NCI-H460 (cell line): ENCODE measurements at regions not wholly inside any gene's neighbourhood (a gene's known extent, or its start where the extent isn't known, plus 50 kb on each side); places are given as distances from the start of the nearest gene placed in this dataset.
"Not testable (repeated sequence)": the region's sequence is repeated elsewhere in the genome, so short reads cannot be mapped to it uniquely, and the experiment has no call there.

Experiments
- DNase-seq: peaks from one replicate; pipeline ENCODE4 v3.0.0-alpha.2; 2016; ENCODE audit warnings: low read depth; ENCODE audit errors: extremely low read depth

- DNase-seq, result no peak
Observed at GRCh38 chr18:47682876-47683275, 247.6 kb downstream of the SMAD2 start.

DNA sequence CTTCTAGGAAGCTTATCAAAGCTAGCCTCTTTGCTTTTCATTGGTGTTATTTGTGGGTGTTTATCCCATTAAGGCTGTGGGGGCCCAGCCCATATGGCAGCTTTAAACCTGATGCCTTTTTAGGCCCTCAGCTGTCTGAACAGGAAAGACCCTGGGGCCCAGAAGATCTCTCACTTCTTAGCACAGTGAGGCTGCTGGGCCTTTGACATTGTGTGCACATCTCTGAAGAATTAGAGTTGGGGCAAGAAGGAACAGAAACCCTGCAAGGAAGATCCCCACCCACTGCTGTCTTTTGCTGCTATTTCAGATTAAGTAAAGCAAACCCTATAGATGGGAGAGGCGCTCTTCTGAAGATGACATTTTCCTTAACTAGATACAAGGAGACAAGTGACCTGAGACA lies 250.0 kb downstream of the SMAD2 start:
- DNase-seq, result no peak

DNA sequence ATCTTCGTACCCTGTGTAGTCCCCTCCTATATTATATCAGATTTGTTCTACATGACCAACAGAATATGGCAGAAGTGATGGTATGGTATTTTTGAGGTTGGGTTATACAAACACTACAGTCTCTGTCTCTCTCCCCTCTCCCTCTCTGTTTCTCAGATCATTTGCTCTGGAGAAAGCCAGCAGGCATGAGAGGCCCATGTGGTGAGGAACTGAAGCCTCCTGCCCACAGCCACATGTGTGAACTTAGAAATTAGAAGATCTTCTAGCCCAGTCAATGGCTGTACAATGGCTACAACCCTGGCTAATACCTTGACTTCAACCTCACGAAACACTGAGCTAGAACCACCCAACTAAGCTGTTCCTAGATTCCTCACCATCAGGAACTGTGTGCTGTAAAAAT lies 250.6 kb downstream of the SMAD2 start:
- DNase-seq, result no peak

GRCh38 chr18:47677952-47678351 lies 252.5 kb downstream of the SMAD2 start:
- no peak for DNase-seq

GRCh38 chr18:47669815-47670214 lies 260.6 kb downstream of the SMAD2 start:
- DNase-seq, result no peak

- no peak for DNase-seq
Observed at GRCh38 chr18:47658498-47658897, 272.0 kb downstream of the SMAD2 start.

- no peak for DNase-seq
Observed at GRCh38 chr18:47654988-47655387, 275.5 kb downstream of the SMAD2 start.

DNA sequence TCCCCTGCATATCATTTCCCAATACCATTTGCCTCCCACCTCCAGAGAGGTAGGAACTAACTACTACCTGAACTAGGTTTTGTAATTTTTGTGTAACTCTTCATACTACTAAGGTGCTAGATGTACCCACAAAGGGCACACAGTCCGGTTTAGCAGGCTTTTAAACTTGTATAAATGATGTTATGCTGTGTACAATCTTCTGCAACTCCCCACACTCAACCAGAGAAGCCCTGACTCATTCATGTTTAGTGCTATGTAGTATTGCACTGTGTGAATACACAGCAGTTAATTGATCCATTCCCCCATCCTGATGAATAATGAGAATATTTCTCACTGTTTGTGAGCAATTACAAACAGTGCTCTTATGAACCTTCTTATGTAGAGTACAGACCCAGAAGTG lies 285.6 kb downstream of the SMAD2 start:
- DNase-seq, result no peak

DNA sequence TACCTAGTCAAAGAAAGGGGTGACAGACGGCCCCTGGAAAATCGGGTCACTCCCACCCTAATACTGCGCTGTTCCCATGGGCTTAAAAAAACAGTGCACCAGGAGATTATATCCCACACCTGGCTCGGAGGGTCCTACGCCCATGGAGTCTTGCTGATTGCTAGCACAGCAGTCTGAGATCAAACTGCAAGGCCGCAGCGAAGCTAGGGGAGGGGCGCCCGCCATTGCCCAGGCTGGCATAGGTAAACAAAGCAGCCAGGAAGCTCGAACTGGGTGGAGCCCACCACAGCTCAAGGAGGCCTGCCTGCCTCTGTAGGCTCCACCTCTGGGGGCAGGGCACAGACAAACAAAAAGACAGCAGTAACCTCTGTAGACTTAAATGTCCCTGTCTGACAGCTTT lies 292.9 kb downstream of the SMAD2 start:
- not testable (repeated sequence) for DNase-seq

DNA sequence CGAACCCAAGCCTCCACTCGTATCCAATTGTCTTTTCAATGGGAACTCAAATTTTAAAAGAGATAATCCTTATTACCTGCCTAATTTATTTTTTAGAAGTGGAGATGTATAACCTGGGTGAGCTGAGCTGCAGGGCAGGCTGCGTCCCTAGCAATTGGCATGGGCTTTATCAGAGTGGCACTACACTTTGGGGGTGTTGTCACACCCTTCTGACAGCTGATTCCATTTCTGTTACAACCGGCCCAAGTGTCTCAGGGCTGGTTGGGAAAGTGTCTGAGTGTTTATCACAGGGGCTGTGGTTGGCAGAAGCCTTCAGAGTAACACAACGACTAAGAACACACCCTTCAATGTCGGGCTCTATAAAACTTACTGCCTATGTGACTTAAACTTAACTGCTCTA lies 295.0 kb downstream of the SMAD2 start:
- no peak for DNase-seq

- peak; percentile 85 for DNase-seq
Observed at GRCh38 chr18:47632970-47633635, 297.4 kb downstream of the SMAD2 start.

GRCh38 chr18:47628893-47629292 lies 301.6 kb downstream of the SMAD2 start:
- DNase-seq, result no peak

- no peak for DNase-seq
Observed at GRCh38 chr18:47628240-47628781, 302.1 kb downstream of the SMAD2 start.

DNA sequence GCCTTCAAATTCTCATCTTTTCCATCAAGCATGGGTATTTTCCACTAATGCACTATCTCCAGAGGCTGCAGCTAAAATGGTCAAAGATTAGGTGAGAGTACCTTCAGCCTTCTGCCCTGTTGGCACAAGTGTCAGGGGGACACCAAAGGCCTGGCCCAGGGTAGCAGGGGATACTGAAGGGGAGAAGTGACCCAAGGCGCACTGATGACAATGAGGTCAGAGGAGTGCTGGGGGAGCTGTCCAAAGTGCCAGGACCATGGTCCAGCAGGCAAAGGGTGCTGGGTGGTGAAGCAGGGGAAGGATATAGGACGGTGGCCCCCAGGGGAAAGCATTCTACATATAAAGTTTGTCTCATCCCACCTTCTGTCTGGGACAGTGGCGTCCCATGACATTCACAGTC lies 303.4 kb downstream of the SMAD2 start:
- no peak for DNase-seq

GRCh38 chr18:47619771-47620448 lies 310.5 kb downstream of the SMAD2 start:
- no peak for DNase-seq

- DNase-seq, result no peak
Observed at GRCh38 chr18:47618758-47619157, 311.7 kb downstream of the SMAD2 start.

DNA sequence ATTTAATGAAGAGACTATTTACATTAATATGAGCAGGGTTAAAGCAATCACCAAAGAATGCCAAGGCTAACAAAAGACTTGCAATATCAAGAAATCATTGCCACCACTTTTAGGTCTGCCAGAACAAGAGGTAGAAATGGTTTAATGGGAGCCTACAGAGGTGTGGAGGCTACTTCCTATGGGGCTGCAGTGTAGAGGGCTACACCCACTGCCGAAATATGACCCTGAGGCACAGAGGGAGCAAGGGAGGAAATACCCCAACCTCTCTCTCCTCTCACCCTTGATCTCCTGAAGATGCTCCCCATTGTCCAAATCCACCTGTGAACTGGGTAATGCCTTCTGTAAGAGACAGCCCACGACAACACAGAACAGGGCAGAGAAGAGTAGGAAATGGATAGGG lies 315.4 kb downstream of the SMAD2 start:
- no peak for DNase-seq

DNA sequence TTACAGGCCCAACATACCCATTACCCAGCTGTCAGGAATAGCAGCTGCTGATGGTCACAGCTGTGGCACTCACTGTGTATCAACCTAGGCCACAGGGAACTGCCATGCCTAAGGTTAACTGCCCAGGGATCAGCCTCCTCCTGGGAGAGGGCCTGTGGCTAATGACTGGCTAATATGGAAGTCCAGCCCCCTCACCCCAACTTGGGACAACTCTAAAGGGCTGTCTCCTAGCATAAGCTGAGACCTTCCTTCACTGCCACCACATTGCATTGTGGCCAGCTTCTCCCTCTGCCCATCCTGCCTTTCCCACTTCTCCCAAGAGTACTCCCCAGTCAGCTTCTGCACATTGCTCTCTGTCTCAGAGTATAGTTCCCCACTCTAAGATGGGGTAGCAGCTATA lies 316.5 kb downstream of the SMAD2 start:
- DNase-seq, result no peak

DNA sequence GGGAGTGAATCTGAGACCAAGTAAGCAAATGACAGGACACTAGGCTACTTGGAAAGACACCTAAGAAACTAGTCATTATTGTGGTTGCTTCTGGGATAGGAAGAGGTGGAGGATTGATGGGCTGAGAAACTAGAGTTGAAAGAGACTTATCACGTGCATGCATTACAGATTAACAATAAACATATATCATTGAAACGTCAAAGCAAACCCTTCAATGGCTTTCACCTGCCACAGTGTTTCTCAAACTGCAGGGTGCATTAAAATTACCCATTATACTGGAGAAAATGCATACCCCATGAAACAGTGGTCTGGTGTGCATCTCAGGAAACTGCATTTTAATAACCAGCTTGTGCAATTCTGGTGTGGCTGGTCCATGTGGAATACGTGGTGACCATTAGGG lies 318.8 kb downstream of the SMAD2 start:
- DNase-seq, result no peak

- DNase-seq, result no peak
Observed at GRCh38 chr18:47606526-47606925, 323.9 kb downstream of the SMAD2 start.

GRCh38 chr18:47605093-47605492 lies 325.4 kb downstream of the SMAD2 start:
- DNase-seq, result no peak

DNA sequence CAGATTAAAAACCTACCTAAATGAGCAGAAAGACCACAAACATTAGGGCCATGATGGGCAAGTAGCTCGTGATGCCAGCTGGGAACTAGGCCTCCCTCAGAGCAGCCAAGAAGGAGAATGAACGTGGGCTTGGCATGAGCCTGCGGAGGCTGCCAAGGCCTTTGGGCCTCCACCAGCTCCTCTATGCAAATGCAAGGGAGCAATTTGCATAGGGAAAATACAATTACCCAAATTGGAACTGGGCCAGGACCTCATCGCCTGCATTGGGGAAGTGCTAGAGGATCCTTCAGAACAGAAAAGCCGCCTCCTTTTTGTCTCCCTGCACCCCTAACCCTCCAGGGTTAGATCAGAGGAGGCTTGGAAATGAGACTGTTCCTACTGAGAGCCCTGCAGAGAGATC lies 326.4 kb downstream of the SMAD2 start:
- DNase-seq, result no peak
